Parathyroid adenoma (tissue), 2 donors: ENCODE measurements at regions not wholly inside any gene's neighbourhood (a gene's known extent, or its start where the extent isn't known, plus 50 kb on each side); places are given as distances from the start of the nearest gene placed in this dataset.

ENCODE experiments used
- H2AFZ ChIP-seq: fragments of 300-600 bp; sonication (generic); one replicate; pipeline ENCODE4 v1.7.0; 2017; ENCODE audit warnings: antibody characterized with exemption, mild to moderate bottlenecking
- H3K27ac ChIP-seq: fragments of 300-600 bp; sonication (generic); one replicate; pipeline ENCODE4 v1.7.0; 2017
- H3K27me3 ChIP-seq: fragments of 300-600 bp; sonication (generic); one replicate; pipeline ENCODE4 v1.7.0; 2017; ENCODE audit warnings: low read length; ENCODE audit not compliant: control insufficient read depth, insufficient read depth
- H3K36me3 ChIP-seq: fragments of 300-600 bp; sonication (generic); one replicate; pipeline ENCODE4 v1.7.0; 2017; ENCODE audit warnings: low read length; ENCODE audit not compliant: control insufficient read depth, insufficient read depth
- H3K4me1 ChIP-seq: fragments of 300-600 bp; sonication (generic); one replicate; pipeline ENCODE4 v1.7.0; 2017; ENCODE audit warnings: control low read depth
- H3K4me2 ChIP-seq: fragments of 300-600 bp; sonication (generic); one replicate; pipeline ENCODE4 v1.7.0; 2017; ENCODE audit warnings: low read length
- H3K4me3 ChIP-seq: fragments of 300-600 bp; sonication (generic); one replicate; pipeline ENCODE4 v1.7.0; 2017; ENCODE audit warnings: low read depth, low read length
- H3K79me2 ChIP-seq: fragments of 300-600 bp; sonication (generic); one replicate; pipeline ENCODE4 v1.7.0; 2017; ENCODE audit warnings: control low read depth
- H3K9ac ChIP-seq: fragments of 300-600 bp; sonication (generic); one replicate; pipeline ENCODE4 v1.7.0; 2017; ENCODE audit warnings: mild to moderate bottlenecking
- H3K9me3 ChIP-seq: fragments of 300-600 bp; sonication (generic); one replicate; pipeline ENCODE4 v1.7.0; 2017; ENCODE audit warnings: low read length; ENCODE audit not compliant: control insufficient read depth
- TF ChIP-seq, protein P1 (sequence below): fragments of 300-600 bp; sonication (generic); IDR thresholded peaks from one replicate; pipeline ENCODE4 v1.7.0; 2017; ENCODE audit warnings: antibody characterized with exemption, mild to moderate bottlenecking
- donor health status: primary hyperparathyroidism.

DNA sequence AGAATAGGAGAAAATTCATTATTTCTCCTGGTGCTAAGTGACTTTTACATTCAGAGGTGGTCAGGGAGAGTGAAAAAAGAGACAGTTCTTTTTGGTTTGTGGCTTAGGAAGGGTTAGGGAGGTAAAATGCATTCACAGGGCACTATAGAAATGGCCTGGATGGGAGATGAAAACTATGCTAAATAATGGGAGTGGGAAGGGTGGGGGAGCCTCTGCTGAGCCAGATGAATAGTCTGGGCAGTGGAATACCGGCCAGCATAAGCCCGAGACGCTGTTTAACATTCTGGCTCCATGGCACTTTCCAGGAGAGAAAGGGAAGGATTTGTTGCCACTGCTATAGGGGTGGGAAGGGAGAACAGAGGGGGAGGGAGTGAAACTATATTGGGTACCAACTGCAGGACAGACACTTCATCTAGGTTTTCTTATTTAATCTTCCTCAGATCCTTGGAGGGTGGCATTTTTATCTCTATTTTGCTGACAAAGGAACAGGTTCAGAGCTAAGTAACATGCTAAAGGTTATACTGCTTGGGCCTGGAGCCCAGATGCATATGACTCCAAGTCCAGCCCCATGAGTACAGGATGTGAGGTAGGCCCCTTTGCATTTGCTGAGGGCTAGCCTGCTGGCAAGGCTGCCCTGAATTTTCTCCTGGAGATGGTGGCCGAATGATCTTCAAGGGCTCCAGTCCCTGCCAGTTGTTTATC is 372.4 kb downstream of the CCSER2 start:
- no peaks in the 10 kb centered on the region for H3K36me3 ChIP-seq
- H3K79me2 ChIP-seq: no peaks in the 10 kb centered on the region

DNA sequence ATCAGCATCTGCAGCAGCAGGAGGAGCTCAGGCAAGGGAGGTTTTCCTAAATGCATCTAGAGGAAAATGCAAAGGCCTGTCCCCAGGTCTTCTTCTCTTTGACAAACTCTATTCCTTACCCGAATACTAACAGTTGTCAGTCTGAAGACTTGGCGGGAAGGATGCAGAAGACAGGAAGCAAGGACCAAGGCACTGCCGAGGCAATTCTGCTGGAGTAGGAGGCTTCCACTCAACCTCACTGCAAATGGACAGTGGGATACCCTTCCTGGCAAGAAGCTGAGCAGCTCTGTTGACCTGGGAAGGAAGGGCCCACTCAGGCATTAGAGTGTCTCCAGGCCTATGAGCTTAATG is 373.0 kb downstream of the CCSER2 start:
- Histone ChIP-seq H3K27ac (no peak overlapping the region), H3K27me3 (no peaks in the 10 kb centered on the region), H3K79me2 (no peaks in the 10 kb centered on the region), H3K9me3 (no peaks in the 10 kb centered on the region), H3K4me3 (no peak overlapping the region), H3K9ac (no peak overlapping the region), H3K4me1 (no peaks in the 10 kb centered on the region), H3K4me2 (no peak overlapping the region), H2AFZ (no peak overlapping the region), H3K36me3 (no peaks in the 10 kb centered on the region)
- TF ChIP-seq, protein P1, sequence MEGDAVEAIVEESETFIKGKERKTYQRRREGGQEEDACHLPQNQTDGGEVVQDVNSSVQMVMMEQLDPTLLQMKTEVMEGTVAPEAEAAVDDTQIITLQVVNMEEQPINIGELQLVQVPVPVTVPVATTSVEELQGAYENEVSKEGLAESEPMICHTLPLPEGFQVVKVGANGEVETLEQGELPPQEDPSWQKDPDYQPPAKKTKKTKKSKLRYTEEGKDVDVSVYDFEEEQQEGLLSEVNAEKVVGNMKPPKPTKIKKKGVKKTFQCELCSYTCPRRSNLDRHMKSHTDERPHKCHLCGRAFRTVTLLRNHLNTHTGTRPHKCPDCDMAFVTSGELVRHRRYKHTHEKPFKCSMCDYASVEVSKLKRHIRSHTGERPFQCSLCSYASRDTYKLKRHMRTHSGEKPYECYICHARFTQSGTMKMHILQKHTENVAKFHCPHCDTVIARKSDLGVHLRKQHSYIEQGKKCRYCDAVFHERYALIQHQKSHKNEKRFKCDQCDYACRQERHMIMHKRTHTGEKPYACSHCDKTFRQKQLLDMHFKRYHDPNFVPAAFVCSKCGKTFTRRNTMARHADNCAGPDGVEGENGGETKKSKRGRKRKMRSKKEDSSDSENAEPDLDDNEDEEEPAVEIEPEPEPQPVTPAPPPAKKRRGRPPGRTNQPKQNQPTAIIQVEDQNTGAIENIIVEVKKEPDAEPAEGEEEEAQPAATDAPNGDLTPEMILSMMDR: no peak

More for the DNA sequence above, 372.4 kb downstream of the CCSER2 start:
- H3K9me3 ChIP-seq: no peaks in the 10 kb centered on the region
- no peaks in the 10 kb centered on the region for H3K27me3 ChIP-seq
- H3K4me2 ChIP-seq: no peak overlapping the region
- TF ChIP-seq, protein P1: no peak
- no peak overlapping the region for H3K27ac ChIP-seq
- H3K9ac ChIP-seq: no peak overlapping the region
- H2AFZ ChIP-seq: no peak overlapping the region
- H3K4me3 ChIP-seq: no peak overlapping the region
- no peaks in the 10 kb centered on the region for H3K4me1 ChIP-seq

DNA sequence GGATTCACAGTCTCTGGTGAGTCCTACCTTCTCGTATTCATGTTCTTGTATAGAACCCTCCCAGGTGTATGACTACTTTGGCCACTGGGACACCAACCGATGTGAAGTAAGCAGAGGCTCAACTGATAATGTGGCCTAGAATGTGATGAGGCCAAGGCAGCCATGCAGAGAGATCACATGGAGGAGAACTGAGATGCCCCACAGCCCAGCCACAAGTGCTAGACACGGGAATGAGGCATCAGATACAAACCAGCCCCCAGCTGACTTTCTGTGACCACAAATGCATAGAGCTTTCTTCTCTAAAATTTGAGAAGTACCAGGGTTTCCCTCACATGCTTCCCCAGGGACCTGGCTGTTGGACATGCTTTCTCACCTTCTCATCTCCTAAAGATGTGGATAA is 375.7 kb downstream of the CCSER2 start:
- Histone ChIP-seq H2AFZ (no peak overlapping the region), H3K4me2 (no peak overlapping the region), H3K36me3 (no peaks in the 10 kb centered on the region), H3K79me2 (no peaks in the 10 kb centered on the region), H3K27me3 (no peaks in the 10 kb centered on the region), H3K9me3 (no peaks in the 10 kb centered on the region), H3K27ac (no peak overlapping the region), H3K4me3 (no peak overlapping the region), H3K9ac (no peak overlapping the region), H3K4me1 (no peaks in the 10 kb centered on the region)
- TF ChIP-seq, protein P1: no peak

DNA sequence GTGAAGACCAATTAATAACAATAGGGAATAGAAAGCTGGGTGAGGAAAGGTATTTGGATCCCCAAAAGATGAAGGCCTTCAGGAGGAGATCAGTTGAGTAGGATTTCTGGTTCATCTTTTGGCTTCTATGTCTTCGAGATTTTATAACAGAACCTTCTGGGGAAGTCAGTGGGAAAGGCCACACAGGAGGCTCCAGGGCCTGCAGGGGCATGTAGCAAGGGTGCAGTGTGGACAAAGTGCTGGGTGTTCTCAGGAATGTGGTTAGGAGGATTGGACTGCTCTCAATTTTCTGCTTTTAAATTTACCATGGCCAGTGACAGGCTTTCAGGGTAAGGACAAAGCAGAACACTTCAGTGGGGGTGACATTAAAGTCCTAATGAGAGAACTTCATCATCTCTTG is 378.0 kb downstream of the CCSER2 start:
- Histone ChIP-seq H3K36me3 (no peaks in the 10 kb centered on the region), H3K9me3 (no peaks in the 10 kb centered on the region)
- TF ChIP-seq, protein P1: no peak

DNA sequence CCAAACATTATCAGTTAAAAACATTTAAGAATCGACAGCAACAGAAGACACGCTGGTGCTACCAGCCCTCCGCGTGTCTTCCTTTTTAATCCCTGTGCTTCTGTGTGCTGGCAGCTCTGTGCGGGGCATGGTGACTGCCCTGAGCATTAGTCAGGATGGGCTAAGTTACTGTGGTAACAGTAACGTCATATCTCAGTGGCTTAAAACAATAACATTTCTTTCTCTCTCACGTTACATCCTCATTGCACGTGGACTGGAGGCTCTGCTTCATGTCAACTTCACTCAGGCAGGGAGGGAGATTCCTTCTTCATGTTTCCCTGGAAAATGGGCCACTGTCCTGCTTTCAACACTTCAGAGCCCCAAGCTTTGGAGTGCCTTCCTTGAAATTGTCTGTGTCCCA is 378.5 kb downstream of the CCSER2 start:
- no peaks in the 10 kb centered on the region for H3K27me3 ChIP-seq
- no peak overlapping the region for H3K4me3 ChIP-seq
- H3K27ac ChIP-seq: no peak overlapping the region
- TF ChIP-seq, protein P1: no peak
- no peak overlapping the region for H3K9ac ChIP-seq
- no peak overlapping the region for H2AFZ ChIP-seq
- no peaks in the 10 kb centered on the region for H3K9me3 ChIP-seq
- no peaks in the 10 kb centered on the region for H3K36me3 ChIP-seq
- H3K4me1 ChIP-seq: no peaks in the 10 kb centered on the region
- H3K79me2 ChIP-seq: no peaks in the 10 kb centered on the region
- H3K4me2 ChIP-seq: no peak overlapping the region

More for the DNA sequence above, 378.0 kb downstream of the CCSER2 start:
- H3K79me2 ChIP-seq: no peaks in the 10 kb centered on the region
- H3K4me3 ChIP-seq: no peak overlapping the region
- no peak overlapping the region for H2AFZ ChIP-seq
- no peak overlapping the region for H3K4me2 ChIP-seq
- no peaks in the 10 kb centered on the region for H3K4me1 ChIP-seq
- no peaks in the 10 kb centered on the region for H3K27me3 ChIP-seq
- H3K27ac ChIP-seq: no peak overlapping the region
- H3K9ac ChIP-seq: no peak overlapping the region
